ENCODE measurements at regions not wholly inside any gene's neighbourhood (a gene's known extent, or its start where the extent isn't known, plus 50 kb on each side); places are given as distances from the start of the nearest gene placed in this dataset.

GRCh38 chr2:106269591-106270291 is 75.6 kb upstream of the UXS1 start:
- no peak for TF ChIP-seq CTCF (IDR thresholded peaks at IDR 0.05)
- peak in 1 of 3 donors; percentile 32 for TF ChIP-seq POLR2A (IDR thresholded peaks at IDR 0.05)
